ENCODE measurements at regions not wholly inside any gene's neighbourhood (a gene's known extent, or its start where the extent isn't known, plus 50 kb on each side); places are given as distances from the start of the nearest gene placed in this dataset.
A peak's percentile ranks its signal among the peaks of the same experiment; 100 is the strongest.

DNA sequence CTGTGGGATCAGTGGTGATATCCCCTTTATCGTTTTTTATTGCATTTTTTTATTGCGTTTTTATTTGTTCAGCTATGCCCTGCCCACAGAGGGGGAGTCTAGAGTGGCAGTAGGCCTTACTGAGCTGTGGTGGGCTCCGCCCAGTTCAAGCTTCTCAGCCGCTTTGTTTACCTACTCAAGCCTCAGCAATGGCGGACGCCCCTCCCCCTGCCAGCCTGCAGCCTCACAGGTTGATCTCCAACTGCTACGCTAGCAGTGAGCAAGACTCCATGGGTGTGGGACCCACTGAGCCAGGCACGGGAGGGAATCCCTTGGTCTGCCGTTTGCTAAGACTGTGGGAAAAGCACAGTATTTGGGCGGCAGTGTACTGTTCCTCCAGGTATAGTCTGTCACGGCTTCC is 500.6 kb upstream of the MCTP2 start:
- ATAC-seq (ENCODE audit: low FRiP score), result no peak
- TF ChIP-seq, protein P1, sequence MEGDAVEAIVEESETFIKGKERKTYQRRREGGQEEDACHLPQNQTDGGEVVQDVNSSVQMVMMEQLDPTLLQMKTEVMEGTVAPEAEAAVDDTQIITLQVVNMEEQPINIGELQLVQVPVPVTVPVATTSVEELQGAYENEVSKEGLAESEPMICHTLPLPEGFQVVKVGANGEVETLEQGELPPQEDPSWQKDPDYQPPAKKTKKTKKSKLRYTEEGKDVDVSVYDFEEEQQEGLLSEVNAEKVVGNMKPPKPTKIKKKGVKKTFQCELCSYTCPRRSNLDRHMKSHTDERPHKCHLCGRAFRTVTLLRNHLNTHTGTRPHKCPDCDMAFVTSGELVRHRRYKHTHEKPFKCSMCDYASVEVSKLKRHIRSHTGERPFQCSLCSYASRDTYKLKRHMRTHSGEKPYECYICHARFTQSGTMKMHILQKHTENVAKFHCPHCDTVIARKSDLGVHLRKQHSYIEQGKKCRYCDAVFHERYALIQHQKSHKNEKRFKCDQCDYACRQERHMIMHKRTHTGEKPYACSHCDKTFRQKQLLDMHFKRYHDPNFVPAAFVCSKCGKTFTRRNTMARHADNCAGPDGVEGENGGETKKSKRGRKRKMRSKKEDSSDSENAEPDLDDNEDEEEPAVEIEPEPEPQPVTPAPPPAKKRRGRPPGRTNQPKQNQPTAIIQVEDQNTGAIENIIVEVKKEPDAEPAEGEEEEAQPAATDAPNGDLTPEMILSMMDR (IDR thresholded peaks at IDR 0.05), result no peak
- no peak for DNase-seq (ENCODE audit: low spot score)

DNA sequence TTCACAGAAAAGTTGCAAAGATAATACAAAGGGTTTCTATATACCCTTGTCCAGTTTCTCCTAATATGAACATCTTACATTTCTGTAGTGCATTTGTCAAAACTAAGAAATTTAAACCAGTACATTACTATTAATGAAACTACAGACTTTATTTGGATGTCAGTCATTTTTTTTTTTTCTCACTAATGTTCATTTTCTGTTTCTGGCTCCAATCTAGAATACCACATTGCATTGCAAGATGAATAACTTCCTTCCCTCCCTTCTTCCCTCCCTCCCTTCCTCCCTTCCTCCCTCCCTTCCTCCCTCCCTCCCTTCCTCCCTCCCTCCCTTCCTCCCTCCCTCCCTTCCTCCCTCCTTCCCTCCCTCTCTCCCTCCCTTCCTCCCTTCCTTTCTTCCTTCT is 509.2 kb upstream of the MCTP2 start:
- DNase-seq (ENCODE audit: low spot score) (no peak), ATAC-seq (ENCODE audit: low FRiP score) (no peak)
- TF ChIP-seq, protein P1 (IDR thresholded peaks at IDR 0.05), result no peak

DNA sequence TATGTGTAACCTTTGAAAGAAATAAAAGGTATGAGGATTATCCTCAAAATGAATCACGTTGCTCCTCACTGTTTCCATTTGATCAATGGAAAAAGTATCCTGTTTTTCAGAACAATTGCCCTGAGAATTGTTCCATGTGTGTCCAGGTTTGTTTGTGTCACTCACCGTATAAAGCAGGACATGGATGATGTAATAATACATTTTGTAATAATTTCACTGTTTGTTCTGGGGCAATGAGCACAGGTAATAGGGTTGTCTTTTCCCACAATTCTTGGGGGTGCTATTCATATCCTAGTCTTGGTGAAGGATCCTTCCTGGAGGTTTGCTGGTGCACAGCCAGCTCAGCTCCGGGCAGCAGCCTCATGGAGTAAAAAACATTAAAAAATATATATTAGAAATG is 510.8 kb upstream of the MCTP2 start:
- DNase-seq (ENCODE audit: low spot score), result no peak
- ATAC-seq (ENCODE audit: low FRiP score), result no peak
- TF ChIP-seq, protein P1 (IDR thresholded peaks at IDR 0.05), result no peak

DNA sequence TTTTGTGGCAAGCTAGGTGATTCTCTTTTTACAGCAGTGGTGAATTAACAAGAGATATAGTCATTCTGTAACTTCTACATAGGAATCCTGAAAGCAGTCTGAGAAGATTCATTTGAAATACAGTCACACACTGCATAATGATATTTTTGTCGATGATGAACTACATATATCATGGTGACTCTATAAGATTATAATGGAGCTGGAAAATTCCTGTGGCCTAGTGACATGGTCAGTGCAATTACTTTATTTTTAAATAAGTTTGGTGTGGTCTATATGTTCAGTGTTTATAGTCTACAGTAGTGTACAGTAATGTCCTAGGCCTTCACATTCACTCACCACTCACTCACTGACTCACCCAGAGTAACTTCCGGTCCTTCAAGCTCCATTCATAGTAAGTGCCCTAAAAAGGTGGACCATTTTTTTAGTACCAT is 511.4 kb upstream of the MCTP2 start:
- no peak for DNase-seq (ENCODE audit: low spot score)
- TF ChIP-seq, protein P1 (IDR thresholded peaks at IDR 0.05), result no peak
- ATAC-seq (ENCODE audit: low FRiP score), result no peak

DNA sequence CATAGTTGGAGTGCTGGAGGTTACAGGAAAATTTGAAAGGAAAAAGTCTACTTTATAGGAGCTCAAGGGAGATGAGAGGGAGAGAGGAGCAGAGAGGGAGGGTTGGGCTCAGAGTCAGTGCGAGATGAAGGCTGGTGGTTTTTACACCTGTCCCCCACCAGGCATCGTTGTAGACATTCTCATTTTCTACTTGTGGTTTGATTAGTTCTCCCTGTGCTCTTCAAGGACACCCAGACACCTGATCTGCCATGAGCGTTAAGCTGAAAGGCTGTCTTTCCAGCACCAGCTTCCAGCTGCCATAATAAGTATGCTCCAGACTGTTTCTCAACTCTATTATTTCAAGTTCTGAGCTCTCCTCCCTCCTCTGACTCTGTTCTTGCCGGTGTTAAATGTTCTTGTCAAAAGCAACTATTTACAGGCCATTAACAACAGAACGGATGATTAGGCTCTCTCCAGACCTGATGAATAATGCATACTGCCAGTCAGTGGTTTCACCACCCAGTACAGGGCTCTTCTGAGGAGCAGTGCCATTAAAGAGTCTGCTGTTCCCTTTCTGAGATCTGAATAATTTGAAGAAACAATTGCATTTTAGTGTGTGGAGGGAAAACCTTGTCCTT is 514.6 kb upstream of the MCTP2 start:
- ATAC-seq (ENCODE audit: low FRiP score) (peak; percentile 63), DNase-seq (ENCODE audit: low spot score) (no peak)
- TF ChIP-seq, protein P1 (IDR thresholded peaks at IDR 0.05), result no peak

DNA sequence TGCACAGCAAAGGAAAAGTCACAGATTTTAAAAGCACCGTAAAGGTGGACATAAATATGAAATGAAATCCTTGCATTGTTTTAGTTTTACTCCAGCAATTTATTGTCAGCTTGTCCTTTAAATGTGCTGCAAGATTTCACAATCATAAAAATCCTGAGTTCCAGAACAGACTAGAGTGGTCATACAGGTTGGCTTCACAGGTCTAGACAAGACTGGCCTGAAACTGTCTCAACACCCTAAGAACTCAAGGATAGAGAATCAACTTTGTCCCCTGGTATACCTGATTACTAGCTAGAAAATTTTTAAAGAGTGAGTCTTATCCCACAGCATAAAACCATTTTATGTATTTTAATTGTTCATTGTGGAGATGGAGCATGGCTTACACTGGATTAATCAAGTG is 521.7 kb upstream of the MCTP2 start:
- ATAC-seq (ENCODE audit: low FRiP score), result no peak
- TF ChIP-seq, protein P1 (IDR thresholded peaks at IDR 0.05), result no peak
- no peak for DNase-seq (ENCODE audit: low spot score)

DNA sequence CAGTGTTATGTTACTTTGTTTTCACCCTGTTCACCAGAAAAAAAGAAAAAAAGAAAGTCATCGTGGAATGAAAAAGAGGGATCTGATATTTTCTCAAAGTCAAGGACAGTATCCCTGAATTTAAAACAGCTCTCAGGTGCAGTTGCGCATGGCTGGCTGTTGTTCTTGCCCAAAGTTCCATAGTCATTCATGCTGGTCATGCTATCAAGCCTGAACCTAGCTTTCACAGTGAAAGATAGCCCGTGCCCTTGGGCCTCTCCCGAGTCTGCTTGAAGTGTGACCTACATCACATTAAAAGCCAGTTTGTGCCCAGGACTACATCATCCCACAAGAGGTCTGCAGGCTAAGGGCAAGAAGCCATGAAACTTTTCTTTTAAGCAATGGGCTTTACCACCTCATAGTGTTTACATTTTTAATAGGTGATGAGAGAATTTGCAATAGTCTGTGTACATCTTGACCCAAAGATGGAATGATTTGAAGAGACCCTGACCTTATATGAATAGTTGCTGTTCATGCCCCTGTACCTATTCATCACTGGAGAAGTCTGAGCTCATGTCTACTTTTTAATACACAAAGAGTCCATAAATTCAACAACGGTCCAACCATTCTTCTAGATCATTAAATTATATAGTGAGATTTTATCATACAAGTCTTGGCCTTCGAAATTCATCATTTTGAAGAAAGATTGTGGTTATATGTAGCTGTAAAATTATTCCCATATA is 522.5 kb upstream of the MCTP2 start:
- TF ChIP-seq, protein P1 (IDR thresholded peaks at IDR 0.05), result no peak
- DNase-seq (ENCODE audit: low spot score) (no peak), ATAC-seq (ENCODE audit: low FRiP score) (no peak)
